ENCODE measurements at regions not wholly inside any gene's neighbourhood (a gene's known extent, or its start where the extent isn't known, plus 50 kb on each side); places are given as distances from the start of the nearest gene placed in this dataset.

DNA sequence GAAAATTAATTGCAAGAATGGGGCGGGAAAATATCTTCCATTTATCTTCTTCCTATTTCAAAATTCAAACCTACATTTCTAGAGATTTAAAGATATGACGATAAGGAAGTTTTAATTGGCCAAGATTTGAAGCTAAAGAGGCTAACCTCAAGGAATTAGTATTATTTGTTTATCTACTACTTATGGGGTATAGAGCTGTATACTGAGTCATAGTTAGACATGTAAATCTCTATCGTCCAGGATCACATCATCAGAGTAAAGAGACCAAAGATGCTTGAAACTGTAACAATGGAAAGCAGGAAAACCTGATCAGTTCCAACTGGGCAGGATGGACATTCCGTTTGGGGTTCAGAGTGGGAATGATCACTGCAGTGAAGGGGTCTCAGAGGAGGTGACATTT is 95.2 kb upstream of the KLF7 start:
- Mint-ChIP-seq H3K27ac (no peak overlapping the region), H3K4me3 (no peak overlapping the region), H3K4me1 (no peaks in the 10 kb centered on the region)

GRCh38 chr2:207264310-207264709 is 98.6 kb upstream of the KLF7 start:
- DNase-seq = no peak
- Mint-ChIP-seq H3K36me3 (no peaks in the 10 kb centered on the region), H3K9me3 (no peaks in the 10 kb centered on the region), H3K4me3 (no peak overlapping the region), H3K27me3 (no peaks in the 10 kb centered on the region), H3K27ac (no peak overlapping the region), H3K4me1 (no peaks in the 10 kb centered on the region)

More for the DNA sequence above, 95.2 kb upstream of the KLF7 start:
- DNase-seq = no peak
- no peaks in the 10 kb centered on the region for H3K36me3 Mint-ChIP-seq
- H3K9me3 Mint-ChIP-seq = no peaks in the 10 kb centered on the region
- H3K27me3 Mint-ChIP-seq = no peaks in the 10 kb centered on the region

DNA sequence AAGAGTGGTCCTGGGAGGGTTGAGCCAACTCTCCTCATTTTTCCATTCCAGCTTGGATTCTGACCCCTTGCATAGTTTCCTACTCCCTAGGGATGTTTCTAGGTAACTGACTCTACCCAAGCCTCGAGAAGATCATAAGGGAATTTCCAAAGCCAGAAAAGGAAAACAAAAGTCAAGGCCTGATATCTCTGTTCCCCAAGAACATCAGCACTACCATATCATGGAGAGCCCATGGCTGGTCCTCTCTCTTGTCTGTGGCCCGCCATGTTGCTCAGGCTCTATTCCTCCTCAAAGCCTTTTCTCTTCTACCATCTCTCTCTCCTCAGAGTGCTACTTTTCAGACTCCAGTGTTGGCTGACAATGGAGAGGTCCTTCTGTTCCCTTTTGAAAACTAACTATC is 99.6 kb upstream of the KLF7 start:
- Mint-ChIP-seq H3K4me1 (no peaks in the 10 kb centered on the region), H3K27me3 (no peaks in the 10 kb centered on the region), H3K36me3 (no peaks in the 10 kb centered on the region), H3K27ac (no peak overlapping the region), H3K9me3 (no peaks in the 10 kb centered on the region), H3K4me3 (no peak overlapping the region)
- no peak for DNase-seq

DNA sequence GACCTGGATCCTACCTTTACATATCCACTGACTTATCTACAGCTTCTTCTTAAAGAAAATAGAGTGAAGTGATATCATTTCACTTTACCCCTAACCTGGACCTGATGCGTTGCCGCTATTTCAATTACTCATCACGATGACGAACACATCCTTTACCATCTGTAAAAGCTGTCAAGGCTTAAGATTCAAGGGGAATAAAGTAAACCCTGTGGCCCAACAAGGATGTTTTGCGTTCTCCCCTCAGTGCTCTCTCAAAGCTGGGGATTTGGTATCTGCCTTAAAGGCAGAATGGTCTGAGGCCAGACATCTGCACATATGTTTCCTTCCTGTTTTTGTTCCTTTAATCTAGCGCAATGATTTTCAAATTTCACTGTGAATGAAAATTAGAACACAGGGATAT is 100.1 kb upstream of the KLF7 start:
- H3K4me1 Mint-ChIP-seq = no peaks in the 10 kb centered on the region
- no peak overlapping the region for H3K4me3 Mint-ChIP-seq
- no peaks in the 10 kb centered on the region for H3K36me3 Mint-ChIP-seq
- H3K9me3 Mint-ChIP-seq = no peaks in the 10 kb centered on the region
- H3K27me3 Mint-ChIP-seq = no peaks in the 10 kb centered on the region
- DNase-seq = no peak
- no peak overlapping the region for H3K27ac Mint-ChIP-seq

DNA sequence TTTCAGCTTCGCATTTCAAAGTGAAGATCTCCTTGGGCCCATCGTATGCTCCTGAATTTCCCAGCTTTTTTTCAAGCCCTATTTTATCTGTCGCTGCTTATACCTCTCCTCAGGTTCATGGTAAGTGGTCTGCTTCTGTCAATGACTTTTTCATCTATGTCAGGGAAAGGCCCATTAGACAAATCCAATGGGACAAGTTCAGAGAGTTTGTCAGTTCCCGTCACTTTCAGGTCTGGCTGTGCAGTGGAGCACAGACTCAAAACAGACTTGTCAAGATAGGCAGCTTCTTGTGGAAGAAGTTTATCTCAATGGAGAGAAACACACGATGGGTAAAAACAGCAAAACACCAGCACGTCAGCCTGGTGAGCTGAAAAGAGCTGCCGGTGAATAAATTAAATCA is 100.9 kb upstream of the KLF7 start:
- Mint-ChIP-seq H3K4me3 (no peak overlapping the region), H3K27ac (no peak overlapping the region), H3K36me3 (no peaks in the 10 kb centered on the region), H3K9me3 (no peaks in the 10 kb centered on the region), H3K27me3 (no peaks in the 10 kb centered on the region), H3K4me1 (no peaks in the 10 kb centered on the region)
- DNase-seq = no peak

- Mint-ChIP-seq H3K27ac (no peak overlapping the region), H3K36me3 (no peaks in the 10 kb centered on the region), H3K4me3 (no peak overlapping the region), H3K4me1 (no peaks in the 10 kb centered on the region), H3K27me3 (no peaks in the 10 kb centered on the region), H3K9me3 (no peaks in the 10 kb centered on the region)
- DNase-seq = no peak
Observed at GRCh38 chr2:207269038-207269437, 103.3 kb upstream of the KLF7 start.

GRCh38 chr2:207274530-207275189 is 108.9 kb upstream of the KLF7 start:
- Mint-ChIP-seq H3K36me3 (no peaks in the 10 kb centered on the region), H3K4me1 (peaks cover 4% of the 10 kb centered on the region), H3K27ac (no peak overlapping the region), H3K27me3 (no peaks in the 10 kb centered on the region), H3K9me3 (no peaks in the 10 kb centered on the region), H3K4me3 (no peak overlapping the region)
- DNase-seq = no peak

DNA sequence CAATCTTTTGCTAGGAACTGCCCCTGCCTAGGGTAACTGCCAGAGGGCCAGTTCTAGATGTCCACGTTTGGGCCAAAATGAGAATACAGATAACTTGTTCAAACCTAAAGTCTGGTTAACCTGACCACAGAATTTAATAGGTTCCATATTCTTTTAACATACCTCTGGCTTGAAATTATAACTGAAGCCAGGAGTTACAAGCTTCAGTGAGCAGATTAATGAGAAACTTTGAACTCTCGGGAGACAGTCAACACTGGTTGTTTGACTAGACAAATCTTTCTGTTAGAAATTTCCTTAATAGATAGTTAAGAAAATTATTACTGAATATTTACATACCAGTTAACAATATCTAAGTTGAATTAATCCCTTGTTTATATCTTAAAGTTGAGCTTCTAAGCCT is 110.0 kb upstream of the KLF7 start:
- Mint-ChIP-seq H3K36me3 (no peaks in the 10 kb centered on the region), H3K27ac (no peak overlapping the region), H3K4me1 (peaks cover 12% of the 10 kb centered on the region), H3K27me3 (no peaks in the 10 kb centered on the region), H3K9me3 (no peaks in the 10 kb centered on the region), H3K4me3 (no peak overlapping the region)
- no peak for DNase-seq

DNA sequence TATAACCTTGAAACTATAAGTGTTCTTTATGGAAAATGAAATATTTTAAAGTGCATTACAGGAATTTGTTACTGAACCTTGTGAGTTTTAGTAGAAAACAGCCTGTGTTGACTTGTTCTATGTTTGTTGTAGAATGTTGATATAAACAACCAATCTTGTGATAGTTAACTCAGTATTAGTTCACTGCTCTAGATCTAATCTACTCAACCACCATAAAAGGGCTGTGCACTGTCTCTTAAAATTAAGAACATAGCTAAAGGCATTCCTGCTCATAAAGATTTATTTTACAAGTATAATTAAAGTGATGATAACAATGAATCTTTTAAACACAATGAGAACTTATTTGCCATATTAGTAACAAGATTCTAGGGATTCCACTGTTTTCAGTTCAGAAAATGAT is 110.5 kb upstream of the KLF7 start:
- no peak overlapping the region for H3K4me3 Mint-ChIP-seq
- H3K9me3 Mint-ChIP-seq = no peaks in the 10 kb centered on the region
- no peak for DNase-seq
- peaks cover 12% of the 10 kb centered on the region for H3K4me1 Mint-ChIP-seq
- H3K27ac Mint-ChIP-seq = no peak overlapping the region
- H3K36me3 Mint-ChIP-seq = no peaks in the 10 kb centered on the region
- no peaks in the 10 kb centered on the region for H3K27me3 Mint-ChIP-seq

- H3K27me3 Mint-ChIP-seq = no peaks in the 10 kb centered on the region
- peaks cover 12% of the 10 kb centered on the region for H3K4me1 Mint-ChIP-seq
- H3K9me3 Mint-ChIP-seq = no peaks in the 10 kb centered on the region
- no peak for DNase-seq
- no peak overlapping the region for H3K27ac Mint-ChIP-seq
- H3K4me3 Mint-ChIP-seq = no peak overlapping the region
- H3K36me3 Mint-ChIP-seq = no peaks in the 10 kb centered on the region
Observed at GRCh38 chr2:207276858-207277257, 111.1 kb upstream of the KLF7 start.

GRCh38 chr2:207279520-207279919 is 113.8 kb upstream of the KLF7 start:
- Mint-ChIP-seq H3K27ac (peak overlapping the region; percentile 71), H3K4me1 (peaks cover 26% of the 10 kb centered on the region), H3K9me3 (peaks cover 2% of the 10 kb centered on the region), H3K4me3 (no peak overlapping the region), H3K27me3 (no peaks in the 10 kb centered on the region), H3K36me3 (peaks cover 2% of the 10 kb centered on the region)
- peak; percentile 22 for DNase-seq

- DNase-seq = no peak
- H3K27me3 Mint-ChIP-seq = no peaks in the 10 kb centered on the region
Observed at GRCh38 chr2:207281436-207281835, 115.7 kb upstream of the KLF7 start.

DNA sequence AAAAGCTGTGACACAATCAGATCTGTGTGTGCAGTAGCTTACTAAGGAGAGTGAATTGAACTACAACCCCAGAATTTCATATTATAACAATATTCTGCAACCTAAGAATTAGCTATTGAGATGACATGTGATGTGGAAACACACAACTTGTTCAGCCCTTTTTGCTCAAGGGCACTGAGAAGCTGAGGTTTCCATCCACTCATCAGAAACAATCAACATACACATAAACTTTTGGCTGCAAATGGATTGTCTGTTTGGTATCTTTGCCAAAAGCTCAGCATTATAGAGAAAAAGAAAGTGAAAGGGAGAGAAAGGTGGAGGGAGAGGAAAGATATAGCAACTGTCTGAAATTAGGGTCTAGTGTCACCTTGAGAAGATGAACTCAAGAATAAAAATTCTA is 117.2 kb upstream of the KLF7 start:
- peak overlapping the region; percentile 52 for H3K27ac Mint-ChIP-seq

More at GRCh38 chr2:207281436-207281835, 115.7 kb upstream of the KLF7 start:
- Mint-ChIP-seq H3K36me3 (peaks cover 2% of the 10 kb centered on the region), H3K4me3 (no peak overlapping the region), H3K4me1 (peaks cover 35% of the 10 kb centered on the region), H3K9me3 (peaks cover 2% of the 10 kb centered on the region), H3K27ac (no peak overlapping the region)

DNA sequence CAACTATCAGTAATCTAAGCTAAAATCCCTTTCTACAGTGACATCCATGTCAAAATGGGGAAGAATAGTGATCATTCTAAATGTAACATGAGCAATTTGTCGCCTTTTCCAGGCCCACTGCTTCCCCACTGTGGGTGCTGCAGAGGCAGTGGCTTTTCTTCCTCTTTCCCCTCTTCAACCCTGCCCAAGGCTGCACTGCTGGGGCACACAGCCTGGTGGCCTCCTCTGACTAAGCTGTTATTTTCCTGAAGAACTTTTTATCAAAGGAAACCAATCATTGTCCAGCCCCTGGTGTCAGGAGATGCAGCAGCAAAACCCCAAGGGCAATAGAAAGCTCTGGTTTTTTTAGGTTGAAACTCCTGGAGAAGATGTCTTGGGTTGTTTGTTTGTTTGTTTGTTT is 117.6 kb upstream of the KLF7 start:
- Mint-ChIP-seq H3K36me3 (peaks cover 2% of the 10 kb centered on the region), H3K27me3 (no peaks in the 10 kb centered on the region), H3K9me3 (peaks cover 2% of the 10 kb centered on the region), H3K4me3 (no peak overlapping the region), H3K4me1 (peaks cover 35% of the 10 kb centered on the region), H3K27ac (peak overlapping the region; percentile 52)
- peak; percentile 4 for DNase-seq

More for the DNA sequence above, 117.2 kb upstream of the KLF7 start:
- Mint-ChIP-seq H3K9me3 (peaks cover 2% of the 10 kb centered on the region), H3K4me1 (peaks cover 35% of the 10 kb centered on the region), H3K36me3 (peaks cover 2% of the 10 kb centered on the region), H3K27me3 (no peaks in the 10 kb centered on the region), H3K4me3 (peak overlapping the region; percentile 56)
- no peak for DNase-seq

GRCh38 chr2:207284556-207285472 is 119.1 kb upstream of the KLF7 start:
- peaks cover 29% of the 10 kb centered on the region for H3K4me1 Mint-ChIP-seq
- H3K27ac Mint-ChIP-seq = no peak overlapping the region
- H3K9me3 Mint-ChIP-seq = peaks cover 2% of the 10 kb centered on the region
- H3K27me3 Mint-ChIP-seq = no peaks in the 10 kb centered on the region
- H3K4me3 Mint-ChIP-seq = no peak overlapping the region
- peaks cover 2% of the 10 kb centered on the region for H3K36me3 Mint-ChIP-seq
- no peak for DNase-seq

GRCh38 chr2:207285473-207285815 is 119.7 kb upstream of the KLF7 start:
- Mint-ChIP-seq H3K9me3 (peaks cover 2% of the 10 kb centered on the region), H3K36me3 (peaks cover 2% of the 10 kb centered on the region), H3K4me1 (peaks cover 23% of the 10 kb centered on the region), H3K27me3 (no peaks in the 10 kb centered on the region), H3K4me3 (no peak overlapping the region), H3K27ac (no peak overlapping the region)
- no peak for DNase-seq

All from activated naive CD8-positive, alpha-beta T cell treated with anti-CD3 and anti-CD28 coated beads for 36 hours (primary cell).